H1 (cell line): ENCODE measurements at regions not wholly inside any gene's neighbourhood (a gene's known extent, or its start where the extent isn't known, plus 50 kb on each side); places are given as distances from the start of the nearest gene placed in this dataset.

ENCODE experiments used
- CTCF ChIA-PET: fragments of 300-600 bp; sonication (Branson Sonifier 250); formaldehyde crosslinking; loops from one replicate; lab custom pipeline; 2021; ENCODE audit not compliant: partially characterized antibody; lab: Charles Lee
- POLR2A ChIA-PET: fragments of 300-600 bp; sonication (Branson Sonifier 250); formaldehyde crosslinking; loops from one replicate; lab custom pipeline; 2021; ENCODE audit warnings: inconsistent platforms; ENCODE audit not compliant: partially characterized antibody; lab: Charles Lee
- DNase-seq, 2 experiments: peaks; one replicate each; pipeline versions ENCODE4 v3.0.0 to v3.0.0-alpha.2; 2010 to 2022; ENCODE audit warnings: low spot score in 2 of 2, low read depth in 1 of 2, mixed read lengths in 1 of 2
- FAIRE-seq: peaks from 2 replicates; lab custom pipeline; 2011; peaks lifted over from hg19 to GRCh38; lab: Jason Lieb, UNC
- H2AFZ ChIP-seq: 2 replicates; pipeline ENCODE4 v1.8.1; 2012; ENCODE audit warnings: low read length, inconsistent platforms
- H2AK5ac ChIP-seq: 2 replicates; pipeline ENCODE4 v1.6.1; 2013; ENCODE audit warnings: low read depth, low read length
- H2BK120ac ChIP-seq: replicated peaks from 2 replicates; pipeline ENCODE3; 2013; ENCODE audit warnings: low read depth, low read length, inconsistent platforms
- H2BK12ac ChIP-seq: 2 replicates; pipeline ENCODE4 v1.6.1; 2013; ENCODE audit warnings: low read depth, low read length
- H2BK15ac ChIP-seq: 2 replicates; pipeline ENCODE4 v1.6.1; 2013; ENCODE audit warnings: low read length
- H2BK20ac ChIP-seq: 2 replicates; pipeline ENCODE4 v1.6.1; 2013; ENCODE audit warnings: low read length
- H2BK5ac ChIP-seq: 2 replicates; pipeline ENCODE4 v1.6.1; 2013; ENCODE audit warnings: low read depth, low read length
- H3K14ac ChIP-seq: 2 replicates; pipeline ENCODE4 v1.6.1; 2013; ENCODE audit warnings: inconsistent platforms; ENCODE audit not compliant: insufficient read length
- H3K18ac ChIP-seq: 2 replicates; pipeline ENCODE4 v1.6.1; 2013; ENCODE audit warnings: low read length; ENCODE audit errors: extremely low read depth
- H3K23ac ChIP-seq: 2 replicates; pipeline ENCODE4 v1.6.1; 2013; ENCODE audit warnings: inconsistent platforms; ENCODE audit not compliant: insufficient read length
- H3K23me2 ChIP-seq: 2 replicates; pipeline ENCODE4 v1.6.1; 2013; ENCODE audit warnings: low read depth, low read length
- H3K27ac ChIP-seq: 2 replicates; pipeline ENCODE4 v1.6.1; 2011; ENCODE audit warnings: low read depth, low read length, inconsistent platforms
- H3K27me3 ChIP-seq, 4 experiments: replicated peaks in 1 of 4; 1 replicate in 1 of 4; 2 replicates in 3 of 4; pipeline versions ENCODE4 v1.6.1 to v1.8.1; 2011 to 2013; ENCODE audit warnings: low read length in 3 of 4, mild to moderate bottlenecking in 3 of 4, inconsistent platforms in 2 of 4, mixed read lengths in 2 of 4, moderate library complexity in 1 of 4; ENCODE audit not compliant: control insufficient read depth in 3 of 4, insufficient read depth in 3 of 4; ENCODE audit errors: extremely low read depth in 1 of 4
- H3K36me3 ChIP-seq, 4 experiments: 2 replicates each; pipeline versions ENCODE4 v1.6.1 to v1.8.1; 2011 to 2013; ENCODE audit warnings: mild to moderate bottlenecking in 4 of 4, low read length in 3 of 4, moderate library complexity in 2 of 4, control low read depth in 1 of 4, inconsistent platforms in 1 of 4; ENCODE audit not compliant: insufficient read depth in 4 of 4, control insufficient read depth in 2 of 4
- H3K4ac ChIP-seq: replicated peaks from 2 replicates; pipeline ENCODE3; 2013; ENCODE audit warnings: low read length, low read depth, mixed read lengths, inconsistent platforms; ENCODE audit not compliant: insufficient read length
- H3K4me1 ChIP-seq, 4 experiments: replicated peaks in 1 of 4; 1 replicate in 1 of 4; 2 replicates in 3 of 4; pipeline versions ENCODE4 v1.6.1 to v1.8.1; 2011 to 2013; ENCODE audit warnings: low read length in 3 of 4, inconsistent platforms in 2 of 4, mixed read lengths in 1 of 4; ENCODE audit not compliant: insufficient read depth in 4 of 4, control insufficient read depth in 3 of 4
- H3K4me2 ChIP-seq, 2 experiments: 2 replicates each; pipeline versions ENCODE4 v1.6.1 to v1.8.1; 2011 to 2013; ENCODE audit warnings: low read depth in 2 of 2, low read length in 2 of 2, control low read depth in 1 of 2, inconsistent platforms in 1 of 2, mild to moderate bottlenecking in 1 of 2; ENCODE audit not compliant: insufficient read depth in 1 of 2
- H3K4me3 ChIP-seq, 4 experiments: fragments of 200-600, 300-600 bp in 1 of 4; sonication (generic), shearing (Covaris generic), sonication (Bioruptor Twin) in 1 of 4; 2 replicates each; pipeline versions ENCODE4 v1.5.1 to v1.8.1; 2011 to 2016; ENCODE audit warnings: low read length in 4 of 4, low read depth in 3 of 4, control low read depth in 2 of 4, inconsistent platforms in 2 of 4, mild to moderate bottlenecking in 2 of 4, mixed read lengths in 1 of 4, moderate library complexity in 1 of 4; ENCODE audit not compliant: insufficient read depth in 2 of 4; ENCODE audit errors: extremely low read depth in 1 of 4
- H3K56ac ChIP-seq: replicated peaks from 2 replicates; pipeline ENCODE3; 2013; ENCODE audit warnings: low read depth, mild to moderate bottlenecking, mixed read lengths, low read length, inconsistent platforms; ENCODE audit not compliant: insufficient read length
- H3K79me1 ChIP-seq: 2 replicates; pipeline ENCODE4 v1.6.1; 2013; ENCODE audit warnings: low read depth, low read length, control low read depth
- H3K79me2 ChIP-seq, 2 experiments: 2 replicates each; pipeline versions ENCODE4 v1.6.1 to v1.8.1; 2012 to 2013; ENCODE audit warnings: low read length in 2 of 2, mild to moderate bottlenecking in 2 of 2, inconsistent platforms in 1 of 2; ENCODE audit not compliant: insufficient read depth in 2 of 2, control insufficient read depth in 1 of 2
- H3K9ac ChIP-seq, 4 experiments: replicated peaks in 1 of 4; 1 replicate in 1 of 4; 2 replicates in 3 of 4; pipeline versions ENCODE4 v1.6.1 to v1.8.1; 2011 to 2013; ENCODE audit warnings: low read depth in 3 of 4, low read length in 3 of 4, control low read depth in 2 of 4, mild to moderate bottlenecking in 2 of 4, moderate library complexity in 2 of 4, inconsistent platforms in 1 of 4; ENCODE audit errors: extremely low read depth in 1 of 4
- H3K9me3 ChIP-seq, 2 experiments: 2 replicates each; pipeline versions ENCODE4 v1.6.1 to v1.8.1; 2012 to 2013; ENCODE audit warnings: mild to moderate bottlenecking in 2 of 2, moderate library complexity in 2 of 2, control low read depth in 1 of 2, inconsistent platforms in 1 of 2, low read depth in 1 of 2, low read length in 1 of 2, mixed read lengths in 1 of 2; ENCODE audit not compliant: insufficient read depth in 2 of 2
- H4K20me1 ChIP-seq, 2 experiments: replicated peaks in 1 of 2; 2 replicates each; pipeline versions ENCODE3 to v1.8.1; 2011 to 2013; ENCODE audit warnings: inconsistent platforms in 2 of 2, low read length in 2 of 2, mild to moderate bottlenecking in 1 of 2; ENCODE audit not compliant: insufficient read depth in 2 of 2, control insufficient read depth in 1 of 2
- H4K5ac ChIP-seq: 2 replicates; pipeline ENCODE4 v1.6.1; 2013; ENCODE audit warnings: low read length, low read depth, mixed read lengths, inconsistent platforms; ENCODE audit not compliant: insufficient read length
- H4K8ac ChIP-seq: 2 replicates; pipeline ENCODE4 v1.8.0; 2013; ENCODE audit warnings: mild to moderate bottlenecking, moderate library complexity, low read length, inconsistent platforms; ENCODE audit not compliant: insufficient read depth; ENCODE audit errors: extremely low read depth
- H4K91ac ChIP-seq: replicated peaks from 2 replicates; pipeline ENCODE3; 2013; ENCODE audit warnings: low read length, mixed read lengths, inconsistent platforms; ENCODE audit not compliant: insufficient read length
- BRCA1 ChIP-seq: IDR thresholded peaks from 2 replicates; pipeline ENCODE4 v1.6.1; 2012; ENCODE audit warnings: low read depth, low read length, improper control_type of control experiment
- CBX8 ChIP-seq: fragments of 300-800, 300-1000 bp; sonication (generic); IDR thresholded peaks from 2 replicates; pipeline ENCODE4 v1.7.1; 2016; ENCODE audit warnings: low read depth, low read length, borderline replicate concordance
- GTF2F1 ChIP-seq: IDR thresholded peaks from 2 replicates; pipeline ENCODE4 v1.6.1; 2012; ENCODE audit warnings: low read depth, low read length, improper control_type of control experiment, borderline replicate concordance
- JUND ChIP-seq: IDR thresholded peaks from 2 replicates; pipeline ENCODE4 v1.6.1; 2011; ENCODE audit warnings: mild to moderate bottlenecking, improper control_type of control experiment, low read length
- KDM4A ChIP-seq: IDR thresholded peaks from one replicate; pipeline ENCODE4 v1.7.1; 2012; ENCODE audit warnings: low read depth, mild to moderate bottlenecking, moderate library complexity, low read length, inconsistent platforms; ENCODE audit not compliant: severe bottlenecking
- MAFK ChIP-seq: IDR thresholded peaks from 2 replicates; pipeline ENCODE4 v1.6.1; 2012; ENCODE audit warnings: low read depth, mild to moderate bottlenecking, improper control_type of control experiment, low read length
- RNF2 ChIP-seq: fragments of 200-900, 300-1000 bp; sonication (generic); IDR thresholded peaks from 2 replicates; pipeline ENCODE4 v1.7.1; 2016; ENCODE audit warnings: borderline replicate concordance, low read depth, mild to moderate bottlenecking, antibody characterized with exemption, low read length; ENCODE audit not compliant: poor library complexity, severe bottlenecking; ENCODE audit errors: missing control alignments
- SAP30 ChIP-seq: fragments of 300-600 bp; sonication (generic); IDR thresholded peaks from 2 replicates; pipeline ENCODE4 v1.7.1; 2012; ENCODE audit warnings: low read length, moderate library complexity, mild to moderate bottlenecking, inconsistent platforms; ENCODE audit not compliant: insufficient read depth, insufficient replicate concordance
- SP1 ChIP-seq: IDR thresholded peaks from 2 replicates; pipeline ENCODE4 v1.6.1; 2011; ENCODE audit warnings: low read depth, low read length
- SP4 ChIP-seq: IDR thresholded peaks from 2 replicates; pipeline ENCODE4 v1.6.1; 2012; ENCODE audit warnings: low read length, inconsistent platforms
- YY1 ChIP-seq: IDR thresholded peaks from 2 replicates; pipeline ENCODE4 v1.6.1; 2011; ENCODE audit warnings: low read depth, mild to moderate bottlenecking, low read length
- WGBS, 2 experiments: shearing (Covaris generic) in 1 of 2; methylation state at CpG; one replicate each; pipeline versions ENCODE4 v1.1.6 to v1.1.7; 2013 to 2015; ENCODE audit warnings: low lambda C conversion rate in 2 of 2, mixed read lengths in 2 of 2, inconsistent platforms in 1 of 2, low coverage in 1 of 2, missing lambda C conversion rate in 1 of 2; ENCODE audit not compliant: insufficient replicate concordance in 2 of 2, insufficient coverage in 1 of 2, insufficient read length in 1 of 2; ENCODE audit errors: extremely low coverage in 1 of 2, missing lambda C conversion rate in 1 of 2; 5-methylcytosine and 5-hydroxymethylcytosine counted together

- Histone ChIP-seq H4K20me1 (no peaks in the 10 kb centered on the region), H2BK120ac (peak overlapping the region; percentile 87), H4K91ac (peak overlapping the region; percentile 22), H3K79me2 (no peaks in the 10 kb centered on the region), H3K9me3 (no peaks in the 10 kb centered on the region), H3K79me1 (no peaks in the 10 kb centered on the region), H3K23ac (no peak overlapping the region), H3K27me3 (no peaks in the 10 kb centered on the region), H3K14ac (no peak overlapping the region), H3K9ac (no peak overlapping the region), H2BK12ac (peak overlapping the region; percentile 51; the same call in 1 of the 2 replicates), H4K8ac (no peak overlapping the region), H2BK20ac (peak overlapping the region; percentile 40), H2BK15ac (no peak overlapping the region), H4K5ac (no peak overlapping the region), H3K4ac (no peak overlapping the region), H3K36me3 (no peaks in the 10 kb centered on the region), H2AK5ac (no peak overlapping the region), H3K27ac (no peak overlapping the region), H3K4me2 (no peak overlapping the region), H3K18ac (no peak overlapping the region), H2BK5ac (0 out of 2 replicates have a peak overlapping the region, but pooled peaks have one; percentile 42), H3K4me1 (0 out of 7 replicates have a peak, but pooled peaks cover 0 to 2% (median 0%) of the 10 kb centered on the region in 4 experiments), H3K23me2 (no peaks in the 10 kb centered on the region), H2AFZ (peak overlapping the region; percentile 73; the same call in 1 of the 2 replicates), H3K56ac (no peak overlapping the region), H3K4me3 (no peak overlapping the region)
- ChIA-PET CTCF (no interaction called here), POLR2A (no interaction called here)
- FAIRE-seq (no peak), DNase-seq (no peak)
- WGBS, 2 experiments, result 57% methylated on average over 3 of the region's 3 CpGs; no CpG with 5 or more reads in 1 of the 2 experiments
- TF ChIP-seq BRCA1 (no peak), CBX8 (no peak), SP1 (no peak), RNF2 (no peak), JUND (no peak), SAP30 (no peak), SP4 (no peak), KDM4A (no peak), MAFK (no peak), GTF2F1 (no peak), YY1 (no peak)
Observed at GRCh38 chr2:146532509-146533147, 1312.2 kb upstream of the ACVR2A start.
